ENCODE measurements at regions not wholly inside any gene's neighbourhood (a gene's known extent, or its start where the extent isn't known, plus 50 kb on each side); places are given as distances from the start of the nearest gene placed in this dataset.

GRCh38 chr17:15119968-15120367, 145.2 kb downstream of the PMP22 start:
- in situ Hi-C loops (cut with MboI; ENCODE audit: low pct_unique_long_range_greater_than_20kb, low sequenced_read_pairs) = no loop called here
- DNase-seq = no peak

- DNase-seq = no peak
- in situ Hi-C loops (cut with MboI; ENCODE audit: low pct_unique_long_range_greater_than_20kb, low sequenced_read_pairs) = no loop called here
Observed at GRCh38 chr17:15117239-15117638, 147.9 kb downstream of the PMP22 start.

GRCh38 chr17:15112846-15113617, 152.1 kb downstream of the PMP22 start:
- no peak for DNase-seq
- in situ Hi-C loops (cut with MboI; ENCODE audit: low pct_unique_long_range_greater_than_20kb, low sequenced_read_pairs) = no loop called here

- in situ Hi-C loops (cut with MboI; ENCODE audit: low pct_unique_long_range_greater_than_20kb, low sequenced_read_pairs) = no loop called here
- DNase-seq = no peak
Observed at GRCh38 chr17:15109608-15110007, 155.5 kb downstream of the PMP22 start.

GRCh38 chr17:15108992-15109391, 156.1 kb downstream of the PMP22 start:
- no peak for DNase-seq
- in situ Hi-C loops (cut with MboI; ENCODE audit: low pct_unique_long_range_greater_than_20kb, low sequenced_read_pairs) = no loop called here

- no peak for DNase-seq
- in situ Hi-C loops (cut with MboI; ENCODE audit: low pct_unique_long_range_greater_than_20kb, low sequenced_read_pairs) = no loop called here
Observed at GRCh38 chr17:15106540-15106939, 158.6 kb downstream of the PMP22 start.

- in situ Hi-C loops (cut with MboI; ENCODE audit: low pct_unique_long_range_greater_than_20kb, low sequenced_read_pairs) = no loop called here
Observed at GRCh38 chr17:15103785-15104184, 161.3 kb downstream of the PMP22 start.

GRCh38 chr17:15101175-15101574, 164.0 kb downstream of the PMP22 start:
- in situ Hi-C loops (cut with MboI; ENCODE audit: low pct_unique_long_range_greater_than_20kb, low sequenced_read_pairs) = no loop called here
- no peak for DNase-seq

More at GRCh38 chr17:15103785-15104184, 161.3 kb downstream of the PMP22 start:
- DNase-seq = no peak

- in situ Hi-C loops (cut with MboI; ENCODE audit: low pct_unique_long_range_greater_than_20kb, low sequenced_read_pairs) = no loop called here
Observed at GRCh38 chr17:15096511-15096910, 168.6 kb downstream of the PMP22 start.

GRCh38 chr17:15095935-15096334, 169.2 kb downstream of the PMP22 start:
- in situ Hi-C loops (cut with MboI; ENCODE audit: low pct_unique_long_range_greater_than_20kb, low sequenced_read_pairs) = no loop called here
- no peak for DNase-seq

More at GRCh38 chr17:15096511-15096910, 168.6 kb downstream of the PMP22 start:
- DNase-seq = no peak

GRCh38 chr17:15092762-15093161, 172.4 kb downstream of the PMP22 start:
- no peak for DNase-seq
- in situ Hi-C loops (cut with MboI; ENCODE audit: low pct_unique_long_range_greater_than_20kb, low sequenced_read_pairs) = no loop called here

- in situ Hi-C loops (cut with MboI; ENCODE audit: low pct_unique_long_range_greater_than_20kb, low sequenced_read_pairs) = no loop called here
Observed at GRCh38 chr17:15092261-15092660, 172.9 kb downstream of the PMP22 start.

GRCh38 chr17:15091825-15092224, 173.3 kb downstream of the PMP22 start:
- DNase-seq = peak; percentile 7
- in situ Hi-C loops (cut with MboI; ENCODE audit: low pct_unique_long_range_greater_than_20kb, low sequenced_read_pairs) = no loop called here

More at GRCh38 chr17:15092261-15092660, 172.9 kb downstream of the PMP22 start:
- DNase-seq = no peak

- no peak for DNase-seq
- in situ Hi-C loops (cut with MboI; ENCODE audit: low pct_unique_long_range_greater_than_20kb, low sequenced_read_pairs) = no loop called here
Observed at GRCh38 chr17:15090533-15090932, 174.6 kb downstream of the PMP22 start.

GRCh38 chr17:15087946-15088345, 177.2 kb downstream of the PMP22 start:
- DNase-seq = no peak
- in situ Hi-C loops (cut with MboI; ENCODE audit: low pct_unique_long_range_greater_than_20kb, low sequenced_read_pairs) = no loop called here

- DNase-seq = no peak
- in situ Hi-C loops (cut with MboI; ENCODE audit: low pct_unique_long_range_greater_than_20kb, low sequenced_read_pairs) = no loop called here
Observed at GRCh38 chr17:15086776-15087295, 178.3 kb downstream of the PMP22 start.

GRCh38 chr17:15085890-15086677, 179.0 kb downstream of the PMP22 start:
- no peak for DNase-seq
- in situ Hi-C loops (cut with MboI; ENCODE audit: low pct_unique_long_range_greater_than_20kb, low sequenced_read_pairs) = no loop called here

GRCh38 chr17:15083225-15083624, 181.9 kb downstream of the PMP22 start:
- DNase-seq = no peak
- in situ Hi-C loops (cut with MboI; ENCODE audit: low pct_unique_long_range_greater_than_20kb, low sequenced_read_pairs) = no loop called here

GRCh38 chr17:15081008-15081407, 184.1 kb downstream of the PMP22 start:
- in situ Hi-C loops (cut with MboI; ENCODE audit: low pct_unique_long_range_greater_than_20kb, low sequenced_read_pairs) = no loop called here
- DNase-seq = no peak

GRCh38 chr17:15078570-15078969, 186.6 kb downstream of the PMP22 start:
- DNase-seq = no peak
- in situ Hi-C loops (cut with MboI; ENCODE audit: low pct_unique_long_range_greater_than_20kb, low sequenced_read_pairs) = no loop called here

Data from KBM-7 (cell line).